Kidney epithelial cell (primary cell): ENCODE measurements at regions not wholly inside any gene's neighbourhood (a gene's known extent, or its start where the extent isn't known, plus 50 kb on each side); places are given as distances from the start of the nearest gene placed in this dataset.

Source experiments
- DNase-seq: peaks from one replicate; pipeline ENCODE4 v3.0.0-alpha.2; 2010; ENCODE audit warnings: low read depth
- H3K27me3 ChIP-seq: 2 replicates; pipeline ENCODE4 v1.6.0; 2011; ENCODE audit warnings: low read length; ENCODE audit not compliant: control insufficient read depth, insufficient read depth
- H3K36me3 ChIP-seq: 2 replicates; pipeline ENCODE4 v1.5.1; 2011; ENCODE audit warnings: low read length; ENCODE audit not compliant: control insufficient read depth, insufficient read depth
- H3K4me3 ChIP-seq: 2 replicates; pipeline ENCODE4 v1.5.1; 2011; ENCODE audit warnings: low read depth, mild to moderate bottlenecking, control low read depth, low read length
- CTCF ChIP-seq: IDR thresholded peaks from 2 replicates; pipeline ENCODE4 v1.5.1; 2011; ENCODE audit warnings: mild to moderate bottlenecking, moderate library complexity, low read length, control low read depth, inconsistent platforms; ENCODE audit not compliant: insufficient read depth, poor library complexity, severe bottlenecking

- Histone ChIP-seq H3K4me3 (no peak overlapping the region), H3K27me3 (no peaks in the 10 kb centered on the region), H3K36me3 (no peaks in the 10 kb centered on the region)
- no peak for TF ChIP-seq CTCF
- no peak for DNase-seq
Observed at GRCh38 chr5:12284604-12285003, 380.4 kb upstream of the CTNND2 start.

GRCh38 chr5:12277504-12278192 lies 373.4 kb upstream of the CTNND2 start:
- no peak for DNase-seq
- no peak for TF ChIP-seq CTCF
- Histone ChIP-seq H3K27me3 (no peaks in the 10 kb centered on the region), H3K4me3 (no peak overlapping the region), H3K36me3 (no peaks in the 10 kb centered on the region)

- Histone ChIP-seq H3K4me3 (no peak overlapping the region), H3K27me3 (no peaks in the 10 kb centered on the region), H3K36me3 (no peaks in the 10 kb centered on the region)
- no peak for DNase-seq
- no peak for TF ChIP-seq CTCF
Observed at GRCh38 chr5:12274236-12274635, 370.0 kb upstream of the CTNND2 start.

GRCh38 chr5:12272389-12272788 lies 368.1 kb upstream of the CTNND2 start:
- no peak for DNase-seq
- no peaks in the 10 kb centered on the region for H3K36me3 ChIP-seq
- no peak for TF ChIP-seq CTCF
- H3K4me3 ChIP-seq: no peak overlapping the region
- H3K27me3 ChIP-seq: no peaks in the 10 kb centered on the region

GRCh38 chr5:12270914-12271313 lies 366.7 kb upstream of the CTNND2 start:
- Histone ChIP-seq H3K36me3 (no peaks in the 10 kb centered on the region), H3K27me3 (no peaks in the 10 kb centered on the region), H3K4me3 (no peak overlapping the region)
- no peak for DNase-seq
- TF ChIP-seq CTCF: no peak

- DNase-seq: no peak
- H3K27me3 ChIP-seq: no peaks in the 10 kb centered on the region
- H3K36me3 ChIP-seq: no peaks in the 10 kb centered on the region
- H3K4me3 ChIP-seq: no peak overlapping the region
- TF ChIP-seq CTCF: no peak
Observed at GRCh38 chr5:12269164-12269563, 364.9 kb upstream of the CTNND2 start.
